Tibial nerve (tissue), 4 donors: ENCODE measurements at regions not wholly inside any gene's neighbourhood (a gene's known extent, or its start where the extent isn't known, plus 50 kb on each side); places are given as distances from the start of the nearest gene placed in this dataset.

Experiments used
- DNase-seq, 2 donors: peaks; one replicate each; pipeline ENCODE4 v3.0.0-alpha.2; 2019; ENCODE audit warnings: low spot score in 2 of 2
- H3K27ac ChIP-seq, 4 donors: fragments of 200-600 bp; sonication (generic) in 3 of 4; one replicate each; pipeline ENCODE4 v1.5.1; 2017 to 2019; ENCODE audit warnings: mild to moderate bottlenecking in 1 of 4
- H3K27me3 ChIP-seq, 2 donors: fragments of 200-600 bp; sonication (generic) in 1 of 2; one replicate each; pipeline versions ENCODE4 v1.5.1 to v1.6.0; 2017 to 2019
- H3K36me3 ChIP-seq, 3 donors: fragments of 200-600 bp; sonication (generic); one replicate each; pipeline ENCODE4 v1.5.1; 2018 to 2019
- H3K4me1 ChIP-seq, 4 donors: fragments of 200-600 bp; sonication (generic) in 3 of 4; one replicate each; pipeline ENCODE4 v1.5.1; 2017 to 2019
- H3K4me3 ChIP-seq, 4 donors: fragments of 200-600 bp; sonication (generic) in 3 of 4; one replicate each; pipeline ENCODE4 v1.5.1; 2017 to 2019; ENCODE audit warnings: mild to moderate bottlenecking in 1 of 4, moderate library complexity in 1 of 4
- H3K9me3 ChIP-seq, 4 donors: fragments of 200-600 bp; sonication (generic) in 3 of 4; one replicate each; pipeline ENCODE4 v1.5.1; 2017 to 2019
- CTCF ChIP-seq, 5 experiments: fragments of 200-600 bp in 3 of 5; fragments of 450-650 bp in 2 of 5; sonication (generic) in 3 of 5; IDR thresholded peaks; one replicate each; pipeline ENCODE4 v1.5.1; 2016 to 2019; ENCODE audit warnings: antibody characterized with exemption in 5 of 5, mild to moderate bottlenecking in 3 of 5, moderate library complexity in 2 of 5
- EP300 ChIP-seq, 2 donors: sonication (generic); formaldehyde crosslinking; IDR thresholded peaks; one replicate each; pipeline ENCODE4 v1.6.1; 2017; ENCODE audit warnings: antibody characterized with exemption in 2 of 2, mild to moderate bottlenecking in 1 of 2
- POLR2A ChIP-seq, 2 donors: fragments of 450-650 bp; IDR thresholded peaks; one replicate each; pipeline ENCODE4 v1.6.1; 2017; ENCODE audit warnings: antibody characterized with exemption in 2 of 2, mild to moderate bottlenecking in 2 of 2, moderate library complexity in 2 of 2
- WGBS, 2 donors: methylation state at CpG; one replicate each; pipeline ENCODE4 v1.1.5; 2018; 5-methylcytosine and 5-hydroxymethylcytosine counted together

GRCh38 chr15:31257286-31257685 is 69.3 kb upstream of the KLF13 start:
- DNase-seq, result no peak
- no peak overlapping the region for H3K27ac ChIP-seq
- no peaks in the 10 kb centered on the region for H3K9me3 ChIP-seq
- H3K4me3 ChIP-seq, result no peak overlapping the region
- 73 to 85% methylated on average over 1 of the region's 1 CpG for WGBS, 2 donors
- H3K27me3 ChIP-seq, result no peaks in the 10 kb centered on the region
- no peak for TF ChIP-seq CTCF (IDR thresholded peaks at IDR 0.05)
- TF ChIP-seq EP300 (IDR thresholded peaks at IDR 0.05), result no peak
- no peak for TF ChIP-seq POLR2A (IDR thresholded peaks at IDR 0.05)
- peaks cover 0 to 14% (median 6%) of the 10 kb centered on the region in 4 donors for H3K4me1 ChIP-seq
- no peaks in the 10 kb centered on the region for H3K36me3 ChIP-seq

GRCh38 chr15:31258260-31258659 is 68.4 kb upstream of the KLF13 start:
- Histone ChIP-seq H3K36me3 (no peaks in the 10 kb centered on the region), H3K9me3 (no peaks in the 10 kb centered on the region), H3K27me3 (no peaks in the 10 kb centered on the region), H3K4me3 (no peak overlapping the region), H3K27ac (no peak overlapping the region), H3K4me1 (peaks cover 0 to 19% (median 12%) of the 10 kb centered on the region in 4 donors)
- 94 to 95% methylated on average over 2 of the region's 2 CpGs for WGBS, 2 donors
- no peak for DNase-seq
- no peak for TF ChIP-seq EP300 (IDR thresholded peaks at IDR 0.05)
- TF ChIP-seq CTCF (IDR thresholded peaks at IDR 0.05), result no peak

GRCh38 chr15:31259562-31260252 is 66.9 kb upstream of the KLF13 start:
- 83 to 92% methylated on average over 1 of the region's 1 CpG for WGBS, 2 donors
- H3K27ac ChIP-seq, result no peak overlapping the region

GRCh38 chr15:31260646-31261265 is 65.9 kb upstream of the KLF13 start:
- no peak for DNase-seq
- no peak overlapping the region for H3K27ac ChIP-seq
- WGBS, 2 donors, result 91 to 94% methylated on average over 11 of the region's 11 CpGs

More at GRCh38 chr15:31259562-31260252, 66.9 kb upstream of the KLF13 start:
- H3K36me3 ChIP-seq, result no peaks in the 10 kb centered on the region
- H3K9me3 ChIP-seq, result no peaks in the 10 kb centered on the region
- H3K4me1 ChIP-seq, result peaks cover 0 to 30% (median 24%) of the 10 kb centered on the region in 4 donors
- no peaks in the 10 kb centered on the region for H3K27me3 ChIP-seq
- H3K4me3 ChIP-seq, result no peak overlapping the region
- DNase-seq, result no peak
- TF ChIP-seq EP300 (IDR thresholded peaks at IDR 0.05) (no peak), POLR2A (IDR thresholded peaks at IDR 0.05) (no peak), CTCF (IDR thresholded peaks at IDR 0.05) (no peak)

More at GRCh38 chr15:31260646-31261265, 65.9 kb upstream of the KLF13 start:
- Histone ChIP-seq H3K4me3 (no peak overlapping the region), H3K4me1 (peaks cover 0 to 34% (median 30%) of the 10 kb centered on the region in 4 donors), H3K36me3 (no peaks in the 10 kb centered on the region), H3K9me3 (no peaks in the 10 kb centered on the region), H3K27me3 (no peaks in the 10 kb centered on the region)
- no peak for TF ChIP-seq EP300 (IDR thresholded peaks at IDR 0.05)
- no peak for TF ChIP-seq CTCF (IDR thresholded peaks at IDR 0.05)
